ENCODE measurements at regions not wholly inside any gene's neighbourhood (a gene's known extent, or its start where the extent isn't known, plus 50 kb on each side); places are given as distances from the start of the nearest gene placed in this dataset.
A peak's percentile ranks its signal among the peaks of the same experiment; 100 is the strongest.

DNA sequence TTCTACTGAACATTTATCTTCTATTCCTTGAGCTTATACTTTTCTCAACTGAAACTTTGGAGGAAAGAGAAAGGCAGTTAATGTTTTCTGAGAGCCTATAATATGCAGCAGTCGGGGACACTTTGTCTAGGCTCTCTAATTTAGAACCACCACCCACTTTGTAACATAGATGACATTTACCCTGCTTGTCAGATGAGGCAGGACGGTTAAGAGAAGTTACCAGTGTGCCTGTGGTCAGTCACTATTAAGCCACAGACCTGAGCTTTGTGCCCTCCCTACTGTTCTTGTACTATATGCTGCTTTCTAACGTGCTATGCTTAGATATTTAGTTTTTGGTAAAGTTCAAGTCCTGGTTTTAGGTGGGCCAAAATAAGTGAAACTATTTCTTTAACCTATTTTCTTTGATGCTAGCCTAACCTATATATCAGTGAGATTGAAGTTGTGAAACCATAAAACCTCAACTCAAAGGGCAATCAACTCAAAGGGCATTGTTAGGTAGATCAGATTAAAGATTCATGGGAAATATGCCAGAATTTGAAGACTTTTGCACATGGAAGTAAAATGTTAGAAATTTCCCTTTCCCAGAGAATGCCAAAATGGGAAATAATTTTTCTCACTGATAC, 156.5 kb upstream of the AGR3 start:
- TF ChIP-seq, protein P1, sequence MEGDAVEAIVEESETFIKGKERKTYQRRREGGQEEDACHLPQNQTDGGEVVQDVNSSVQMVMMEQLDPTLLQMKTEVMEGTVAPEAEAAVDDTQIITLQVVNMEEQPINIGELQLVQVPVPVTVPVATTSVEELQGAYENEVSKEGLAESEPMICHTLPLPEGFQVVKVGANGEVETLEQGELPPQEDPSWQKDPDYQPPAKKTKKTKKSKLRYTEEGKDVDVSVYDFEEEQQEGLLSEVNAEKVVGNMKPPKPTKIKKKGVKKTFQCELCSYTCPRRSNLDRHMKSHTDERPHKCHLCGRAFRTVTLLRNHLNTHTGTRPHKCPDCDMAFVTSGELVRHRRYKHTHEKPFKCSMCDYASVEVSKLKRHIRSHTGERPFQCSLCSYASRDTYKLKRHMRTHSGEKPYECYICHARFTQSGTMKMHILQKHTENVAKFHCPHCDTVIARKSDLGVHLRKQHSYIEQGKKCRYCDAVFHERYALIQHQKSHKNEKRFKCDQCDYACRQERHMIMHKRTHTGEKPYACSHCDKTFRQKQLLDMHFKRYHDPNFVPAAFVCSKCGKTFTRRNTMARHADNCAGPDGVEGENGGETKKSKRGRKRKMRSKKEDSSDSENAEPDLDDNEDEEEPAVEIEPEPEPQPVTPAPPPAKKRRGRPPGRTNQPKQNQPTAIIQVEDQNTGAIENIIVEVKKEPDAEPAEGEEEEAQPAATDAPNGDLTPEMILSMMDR (IDR thresholded peaks at IDR 0.05), result no peak
- Histone ChIP-seq H3K4me3 (ENCODE audit: low read depth, low read length) (no peak overlapping the region), H3K9ac (no peak overlapping the region), H3K4me2 (ENCODE audit: low read length) (no peak overlapping the region), H3K27me3 (ENCODE audit: control insufficient read depth, insufficient read depth, low read length) (no peaks in the 10 kb centered on the region), H3K4me1 (no peaks in the 10 kb centered on the region), H3K27ac (no peak overlapping the region), H2AFZ (no peak overlapping the region), H3K36me3 (ENCODE audit: control insufficient read depth, insufficient read depth, low read length) (no peaks in the 10 kb centered on the region), H3K79me2 (no peaks in the 10 kb centered on the region), H3K9me3 (ENCODE audit: control insufficient read depth, low read length) (no peaks in the 10 kb centered on the region)

- no peak overlapping the region for H3K9ac ChIP-seq
- no peak overlapping the region for H2AFZ ChIP-seq
Observed at GRCh38 chr7:17038783-17039170, 157.0 kb upstream of the AGR3 start.

DNA sequence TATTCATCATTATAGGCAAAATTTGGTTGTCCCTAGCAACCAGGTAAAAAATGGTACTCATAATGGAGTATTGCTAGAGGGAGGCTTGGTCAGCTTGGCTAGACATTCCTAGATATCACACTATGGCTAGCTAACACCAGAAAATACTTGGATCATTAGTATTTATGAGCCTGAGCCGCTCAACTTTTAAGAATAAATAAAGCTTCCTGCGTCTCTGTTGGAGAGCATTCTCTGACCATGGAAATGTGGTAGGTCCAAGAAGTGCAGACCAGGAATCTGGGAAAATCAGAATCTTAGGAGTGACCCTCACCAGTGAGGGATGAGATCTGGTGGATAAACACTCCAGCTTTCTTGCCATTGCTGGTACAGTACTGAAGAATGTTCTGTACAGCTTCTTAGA, 157.6 kb upstream of the AGR3 start:
- Histone ChIP-seq H3K4me1 (no peaks in the 10 kb centered on the region), H3K9me3 (ENCODE audit: control insufficient read depth, low read length) (no peaks in the 10 kb centered on the region), H3K4me2 (ENCODE audit: low read length) (no peak overlapping the region), H2AFZ (no peak overlapping the region), H3K79me2 (no peaks in the 10 kb centered on the region), H3K36me3 (ENCODE audit: control insufficient read depth, insufficient read depth, low read length) (no peaks in the 10 kb centered on the region), H3K4me3 (ENCODE audit: low read depth, low read length) (no peak overlapping the region), H3K27ac (no peak overlapping the region), H3K27me3 (ENCODE audit: control insufficient read depth, insufficient read depth, low read length) (no peaks in the 10 kb centered on the region), H3K9ac (no peak overlapping the region)
- TF ChIP-seq, protein P1 (IDR thresholded peaks at IDR 0.05), result no peak

More at GRCh38 chr7:17038783-17039170, 157.0 kb upstream of the AGR3 start:
- no peaks in the 10 kb centered on the region for H3K79me2 ChIP-seq
- no peaks in the 10 kb centered on the region for H3K4me1 ChIP-seq
- no peaks in the 10 kb centered on the region for H3K9me3 ChIP-seq (ENCODE audit: control insufficient read depth, low read length)
- no peaks in the 10 kb centered on the region for H3K27me3 ChIP-seq (ENCODE audit: control insufficient read depth, insufficient read depth, low read length)
- TF ChIP-seq, protein P1 (IDR thresholded peaks at IDR 0.05), result no peak
- no peak overlapping the region for H3K27ac ChIP-seq
- H3K4me2 ChIP-seq (ENCODE audit: low read length), result no peak overlapping the region
- H3K36me3 ChIP-seq (ENCODE audit: control insufficient read depth, insufficient read depth, low read length), result no peaks in the 10 kb centered on the region
- no peak overlapping the region for H3K4me3 ChIP-seq (ENCODE audit: low read depth, low read length)

- Histone ChIP-seq H3K4me1 (no peaks in the 10 kb centered on the region), H3K27me3 (ENCODE audit: control insufficient read depth, insufficient read depth, low read length) (no peaks in the 10 kb centered on the region), H2AFZ (no peak overlapping the region), H3K4me2 (ENCODE audit: low read length) (no peak overlapping the region), H3K27ac (peak overlapping the region; percentile 24), H3K4me3 (ENCODE audit: low read depth, low read length) (no peak overlapping the region), H3K36me3 (ENCODE audit: control insufficient read depth, insufficient read depth, low read length) (no peaks in the 10 kb centered on the region), H3K9me3 (ENCODE audit: control insufficient read depth, low read length) (no peaks in the 10 kb centered on the region), H3K79me2 (no peaks in the 10 kb centered on the region), H3K9ac (no peak overlapping the region)
- TF ChIP-seq, protein P1 (IDR thresholded peaks at IDR 0.05), result no peak
Observed at GRCh38 chr7:17040716-17041115, 158.9 kb upstream of the AGR3 start.

- no peaks in the 10 kb centered on the region for H3K79me2 ChIP-seq
- no peaks in the 10 kb centered on the region for H3K4me1 ChIP-seq
- no peak overlapping the region for H3K9ac ChIP-seq
- TF ChIP-seq, protein P1 (IDR thresholded peaks at IDR 0.05), result no peak
- H2AFZ ChIP-seq, result no peak overlapping the region
- H3K27ac ChIP-seq, result peak overlapping the region; percentile 24
- H3K27me3 ChIP-seq (ENCODE audit: control insufficient read depth, insufficient read depth, low read length), result no peaks in the 10 kb centered on the region
- H3K9me3 ChIP-seq (ENCODE audit: control insufficient read depth, low read length), result no peaks in the 10 kb centered on the region
- no peak overlapping the region for H3K4me2 ChIP-seq (ENCODE audit: low read length)
- H3K36me3 ChIP-seq (ENCODE audit: control insufficient read depth, insufficient read depth, low read length), result no peaks in the 10 kb centered on the region
- no peak overlapping the region for H3K4me3 ChIP-seq (ENCODE audit: low read depth, low read length)
Observed at GRCh38 chr7:17041324-17041723, 159.5 kb upstream of the AGR3 start.

Measured in parathyroid adenoma (tissue), 2 donors.